GM21529 (cell line): ENCODE measurements at regions not wholly inside any gene's neighbourhood (a gene's known extent, or its start where the extent isn't known, plus 50 kb on each side); places are given as distances from the start of the nearest gene placed in this dataset.
"Not testable (repeated sequence)": the region's sequence is repeated elsewhere in the genome, so short reads cannot be mapped to it uniquely, and the experiment has no call there.

Source experiments
- ATAC-seq: cut with Tn5 transposase; IDR thresholded peaks from one replicate; pipeline ENCODE4 v1.9.1; 2021; ENCODE audit not compliant: unreplicated experiment

DNA sequence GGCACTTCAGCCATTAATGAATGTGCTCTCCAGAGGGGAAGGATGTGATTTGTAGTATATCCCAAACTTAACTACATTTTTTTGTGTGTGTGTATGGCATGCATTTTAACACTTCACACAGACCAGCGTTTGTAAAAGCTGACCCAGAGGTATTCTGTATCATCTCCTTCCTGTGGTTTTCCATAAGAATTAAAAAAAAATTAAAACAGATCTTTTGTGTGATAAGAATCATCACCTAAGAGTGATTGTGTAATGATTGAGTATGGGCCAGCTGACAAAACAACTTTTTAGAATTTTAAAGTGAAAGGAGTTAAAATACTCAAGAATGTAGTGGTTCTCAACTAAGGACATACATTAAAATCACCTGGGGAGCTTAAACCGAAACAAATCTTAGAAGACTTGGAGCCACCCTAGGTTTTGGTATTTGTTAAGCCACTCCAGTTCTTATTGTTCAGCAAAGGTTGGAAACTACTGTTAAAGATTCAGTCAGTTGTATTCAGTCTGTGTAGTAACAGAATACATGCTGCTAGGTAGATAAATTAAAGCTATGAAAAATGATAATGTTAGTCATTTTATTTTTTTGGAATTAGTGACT lies 120.1 kb downstream of the HAUS1 start:
- ATAC-seq: no peak

DNA sequence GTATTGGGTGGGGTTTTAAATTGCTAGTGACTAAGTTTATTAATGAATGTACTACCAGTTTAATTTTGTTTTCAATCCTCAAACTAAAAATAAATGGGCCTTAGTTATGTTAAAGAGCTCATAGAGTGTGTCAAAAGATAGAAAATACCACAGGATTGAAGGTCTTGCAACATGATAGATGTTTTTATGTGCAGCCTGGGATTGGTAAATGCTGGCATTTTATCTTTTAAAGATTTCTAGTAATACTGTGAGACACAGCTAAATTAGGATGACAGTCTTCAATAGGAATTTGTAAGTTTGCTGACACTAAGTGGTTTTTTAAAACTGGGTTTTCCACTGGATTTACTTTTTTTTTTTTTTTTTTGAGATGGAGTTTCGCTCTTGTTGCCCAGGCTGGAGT lies 122.3 kb downstream of the HAUS1 start:
- no peak for ATAC-seq

DNA sequence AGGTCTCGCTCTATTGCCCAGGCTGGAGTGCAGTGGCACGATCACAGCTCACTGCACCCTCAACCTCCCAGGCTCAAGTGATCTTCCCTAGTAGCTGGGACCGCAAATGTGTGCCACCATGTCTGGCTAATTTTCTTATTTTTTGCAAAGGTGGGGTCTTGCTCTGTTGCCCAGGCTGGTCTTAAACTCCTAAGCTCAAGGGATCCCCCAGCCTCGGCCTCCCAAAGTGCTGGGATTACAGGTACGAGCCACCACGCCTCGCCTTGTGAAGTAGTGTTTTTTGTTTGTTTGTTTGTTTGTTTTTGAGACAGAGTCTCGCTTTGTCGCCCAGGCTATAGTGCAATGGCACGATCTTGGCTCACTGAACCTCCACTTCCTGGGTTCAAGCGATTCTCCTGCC lies 125.5 kb downstream of the HAUS1 start:
- not testable (repeated sequence) for ATAC-seq

DNA sequence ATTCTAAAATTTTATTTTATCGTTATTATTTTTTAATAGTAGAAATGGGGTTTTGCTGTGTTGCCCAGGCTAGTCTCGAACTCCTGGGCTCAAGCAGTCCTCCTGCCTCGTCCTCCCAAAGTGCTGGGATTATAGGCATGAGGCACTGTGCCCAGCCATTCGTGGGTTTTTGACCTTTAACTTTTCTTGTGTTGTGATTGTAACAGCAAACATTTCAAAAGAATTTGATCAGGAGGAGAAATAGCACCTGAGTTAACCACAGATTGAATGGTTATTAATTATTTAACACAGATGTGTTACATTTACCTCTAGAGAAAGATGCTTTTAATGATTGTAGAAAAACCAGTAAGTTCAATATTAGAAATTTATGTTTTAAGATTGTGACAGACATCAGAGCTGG lies 132.0 kb downstream of the HAUS1 start:
- ATAC-seq: no peak

DNA sequence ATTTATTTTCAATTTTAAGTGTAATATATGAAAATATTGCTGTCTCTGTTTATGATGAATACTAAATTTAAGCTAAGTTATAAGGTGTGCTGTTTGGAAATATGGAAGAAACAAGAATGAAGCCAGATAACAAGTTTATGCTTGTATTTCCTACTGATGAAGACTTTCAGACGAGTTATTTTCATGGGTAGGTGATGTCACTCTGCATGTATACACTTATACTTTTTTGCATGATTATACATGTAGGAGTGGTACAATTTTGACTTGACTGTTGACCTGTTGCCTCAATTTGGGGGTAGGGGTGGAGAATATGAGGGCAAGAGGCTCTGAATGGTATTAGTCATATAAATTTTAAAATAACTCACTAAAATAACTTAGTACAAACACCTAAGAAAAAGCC lies 133.7 kb downstream of the HAUS1 start:
- ATAC-seq: no peak

DNA sequence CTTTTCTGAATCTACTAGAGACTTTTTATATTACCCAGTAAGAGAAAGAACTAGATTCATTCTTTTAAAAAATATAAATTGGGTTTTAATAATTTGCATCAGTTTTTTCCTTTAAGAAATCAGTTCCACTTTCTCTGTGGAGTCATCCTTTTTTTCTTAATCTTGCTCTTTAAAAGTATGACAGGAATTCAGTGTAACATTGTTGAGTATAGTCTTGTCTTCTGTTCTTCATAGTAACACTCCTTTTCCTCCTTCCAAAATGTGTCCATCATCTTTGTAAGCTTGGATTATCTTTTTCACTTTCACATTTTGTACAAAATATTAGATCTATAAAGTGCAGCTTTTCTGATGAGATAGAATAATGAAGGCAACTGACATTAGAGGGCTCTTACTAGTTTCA lies 135.4 kb downstream of the HAUS1 start:
- ATAC-seq: no peak

DNA sequence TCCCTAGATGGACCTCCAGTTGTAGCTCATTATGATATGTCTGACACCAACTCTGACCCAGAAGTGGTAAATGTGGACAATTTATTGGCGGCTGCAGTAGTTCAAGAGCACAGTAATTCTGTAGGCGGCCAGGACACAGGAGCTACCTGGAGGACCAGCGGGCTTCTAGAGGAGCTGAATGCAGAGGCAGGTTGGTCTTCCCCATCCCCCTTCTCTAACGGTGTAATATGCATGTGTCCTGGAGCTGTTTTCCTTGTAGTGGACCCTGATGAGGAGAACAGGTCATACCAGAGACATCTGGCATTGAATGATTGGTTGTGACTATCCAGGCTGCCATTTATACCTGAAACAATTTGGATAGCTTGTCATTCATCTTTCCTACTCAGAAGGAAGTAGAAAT lies 135.8 kb downstream of the HAUS1 start:
- no peak for ATAC-seq

DNA sequence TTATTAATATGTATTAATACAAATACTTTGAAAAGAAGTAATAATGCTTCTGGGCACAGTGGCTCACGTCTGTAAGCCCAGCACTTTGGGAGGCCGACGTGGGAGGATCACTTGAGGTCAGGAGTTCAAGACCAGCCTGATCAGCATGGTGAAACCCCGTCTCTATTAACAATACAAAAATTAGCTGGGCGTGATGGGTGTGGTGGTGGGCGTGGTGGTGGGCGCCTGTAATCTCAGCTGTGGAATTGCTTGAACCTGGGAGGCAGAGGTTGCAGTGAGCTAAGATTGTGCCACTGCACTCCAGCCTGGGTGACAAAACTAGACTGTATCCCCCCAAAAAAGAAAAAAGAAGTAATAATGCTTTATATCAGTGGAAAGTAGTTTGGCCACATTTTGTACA lies 137.2 kb downstream of the HAUS1 start:
- not testable (repeated sequence) for ATAC-seq

DNA sequence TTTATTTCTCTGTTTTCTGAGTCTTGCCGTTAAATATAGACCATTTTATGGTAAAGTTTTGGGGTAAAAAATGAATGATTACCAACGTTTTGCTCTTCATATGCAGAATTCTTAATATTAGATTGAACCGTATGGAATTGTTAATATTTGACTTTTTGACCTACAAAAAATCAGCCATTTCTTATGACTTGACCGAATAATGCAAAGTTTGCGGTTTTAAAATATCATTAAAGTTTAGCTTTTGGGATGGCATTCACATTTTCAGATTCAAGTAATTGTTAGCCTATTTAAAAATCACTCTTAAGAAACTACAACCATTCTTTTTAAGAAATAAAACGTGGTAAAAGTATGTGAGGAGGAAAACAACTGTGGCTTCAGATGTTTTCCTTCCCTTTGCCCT lies 138.0 kb downstream of the HAUS1 start:
- ATAC-seq: no peak

DNA sequence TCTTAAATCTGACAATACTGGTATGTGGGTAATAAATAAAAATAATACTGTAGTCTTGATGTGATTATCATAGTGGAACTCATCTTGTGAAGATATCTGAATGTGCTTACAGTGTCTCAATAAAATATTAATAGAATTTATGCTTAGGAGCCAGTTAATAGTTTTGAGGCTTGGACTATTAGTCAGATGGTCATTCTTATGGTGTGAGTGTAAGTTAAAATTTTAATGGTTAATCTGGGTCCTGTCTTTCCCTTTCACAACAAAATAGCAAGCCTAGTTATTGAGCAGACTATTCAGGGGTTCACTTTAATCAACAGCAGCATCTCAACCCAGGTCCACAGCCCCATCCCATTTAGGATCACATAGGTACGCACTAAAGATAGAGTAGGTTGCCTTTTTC lies 138.9 kb downstream of the HAUS1 start:
- ATAC-seq: no peak

DNA sequence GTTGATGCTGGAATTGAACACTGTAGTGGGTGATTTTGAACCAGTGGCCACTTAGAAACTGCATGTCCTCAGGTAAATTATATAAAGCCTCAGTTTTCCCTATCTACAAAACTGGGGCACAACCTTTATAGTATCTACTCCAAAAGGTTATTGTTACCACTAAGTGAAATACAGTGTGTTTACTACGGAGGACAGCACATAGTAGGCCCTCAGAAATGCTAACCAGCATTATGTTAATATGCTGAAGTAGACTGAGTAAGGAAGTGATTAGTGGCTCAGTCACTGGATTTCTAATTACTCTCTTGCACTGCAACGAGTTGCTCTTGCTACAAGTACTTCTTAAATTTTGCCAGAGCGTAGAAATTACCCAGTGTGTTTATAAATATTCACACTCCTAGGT lies 139.5 kb downstream of the HAUS1 start:
- ATAC-seq: no peak

DNA sequence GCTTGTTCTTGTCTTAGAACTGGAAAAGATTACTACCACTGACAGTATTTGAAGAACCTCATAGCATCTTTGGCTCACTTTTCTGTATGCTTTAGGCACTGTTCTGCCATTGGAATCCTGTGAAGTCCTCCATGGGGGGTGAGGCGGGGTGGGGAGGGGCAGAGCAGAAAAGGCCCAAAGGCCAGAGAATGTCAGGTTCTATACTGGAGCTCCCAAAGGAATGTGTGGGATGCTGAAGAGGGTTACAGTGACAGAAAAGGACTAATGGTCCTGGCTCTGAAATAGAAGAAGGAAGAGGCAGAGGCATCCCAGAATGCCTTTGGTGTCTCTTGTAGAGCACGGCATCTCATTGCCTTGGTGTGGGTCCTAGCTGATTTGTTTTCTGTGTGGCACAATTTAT lies 141.9 kb downstream of the HAUS1 start:
- ATAC-seq: no peak

DNA sequence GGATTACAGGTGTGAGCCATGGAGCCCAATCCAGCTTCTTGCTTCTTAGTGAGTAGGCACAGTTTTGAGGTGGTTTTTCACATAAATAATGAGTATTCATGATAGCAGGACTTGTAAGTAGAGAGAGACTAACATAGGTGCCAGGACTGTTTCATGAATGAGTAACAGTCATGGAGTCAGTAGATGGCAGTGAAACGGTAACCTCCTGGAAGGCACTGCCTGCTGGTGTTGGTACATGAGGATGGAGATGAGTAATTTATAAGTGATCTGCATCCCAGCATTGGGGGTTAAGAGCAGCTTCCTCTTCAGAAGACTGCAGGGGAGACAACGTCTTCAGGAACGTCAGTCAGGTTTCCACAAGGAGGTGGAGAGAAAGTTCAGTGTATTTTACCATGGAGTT lies 143.8 kb downstream of the HAUS1 start:
- no peak for ATAC-seq

DNA sequence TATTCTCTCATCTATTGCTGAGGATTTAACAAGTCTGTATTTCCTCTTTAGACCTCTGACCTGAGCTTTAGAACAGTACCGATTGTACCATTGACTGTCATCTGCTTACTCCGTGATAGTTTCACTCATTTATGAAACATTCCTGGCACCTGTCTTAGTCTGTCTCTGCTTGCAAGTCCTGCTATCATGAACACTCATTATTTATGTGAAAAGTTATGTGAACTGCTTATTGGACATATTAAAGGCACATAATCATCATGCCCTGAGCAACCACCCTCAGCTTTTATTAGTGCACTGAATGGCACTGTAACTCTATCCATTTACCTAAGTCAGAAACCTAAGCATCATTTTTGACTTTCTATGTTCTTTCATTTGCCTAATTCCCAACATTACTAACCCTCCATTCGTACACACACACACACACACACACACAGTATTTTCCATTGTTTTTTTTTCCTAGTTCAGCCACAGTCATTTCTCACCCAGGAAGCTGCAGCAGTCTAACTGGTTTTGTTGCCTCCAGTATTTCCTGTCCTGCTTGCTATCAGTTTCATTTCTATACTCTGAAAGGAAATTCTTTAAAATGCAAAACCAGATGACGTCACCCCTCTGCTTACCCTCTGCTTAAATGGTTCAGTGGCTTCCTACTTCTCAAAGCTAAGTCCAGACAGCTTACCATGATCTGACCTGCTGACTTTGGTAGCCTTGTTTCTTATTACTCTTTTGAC lies 146.1 kb downstream of the HAUS1 start:
- peak; percentile 98 for ATAC-seq

DNA sequence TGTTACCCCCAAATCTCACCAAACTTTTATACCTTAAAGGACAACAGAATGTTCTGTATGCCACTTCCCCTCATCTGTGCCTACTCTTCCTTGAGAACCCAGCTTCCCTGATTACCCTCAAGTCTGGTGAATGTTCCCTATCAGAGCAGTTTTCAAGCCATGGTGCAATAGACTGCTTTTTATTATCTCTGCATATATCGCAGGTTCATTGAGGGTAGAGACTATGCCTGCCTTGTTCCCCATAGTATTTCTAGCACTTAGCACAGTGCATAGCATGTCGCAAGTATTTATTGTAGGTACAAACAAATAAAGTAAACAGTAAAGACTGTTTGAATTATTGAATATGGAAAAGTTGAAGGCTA lies 146.6 kb downstream of the HAUS1 start:
- ATAC-seq: no peak

DNA sequence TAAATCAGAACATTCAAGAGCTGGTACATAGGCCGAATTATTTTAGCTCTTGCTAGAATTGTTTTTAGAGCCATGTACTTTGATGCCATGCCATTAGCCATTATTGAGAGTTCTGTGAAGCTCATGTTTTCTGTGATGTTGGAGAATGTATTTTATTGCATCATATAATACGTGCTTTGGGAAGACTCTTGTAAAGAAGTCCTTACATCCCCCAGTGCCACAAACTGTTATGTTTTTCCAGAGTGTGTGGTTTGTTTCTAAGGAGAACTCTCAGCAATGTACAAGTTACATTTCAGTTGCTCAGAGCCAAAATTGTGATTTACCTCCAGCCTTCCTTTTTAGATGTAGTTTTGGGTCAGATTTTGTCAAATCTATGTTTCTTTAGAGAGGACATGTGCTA lies 148.6 kb downstream of the HAUS1 start:
- no peak for ATAC-seq

DNA sequence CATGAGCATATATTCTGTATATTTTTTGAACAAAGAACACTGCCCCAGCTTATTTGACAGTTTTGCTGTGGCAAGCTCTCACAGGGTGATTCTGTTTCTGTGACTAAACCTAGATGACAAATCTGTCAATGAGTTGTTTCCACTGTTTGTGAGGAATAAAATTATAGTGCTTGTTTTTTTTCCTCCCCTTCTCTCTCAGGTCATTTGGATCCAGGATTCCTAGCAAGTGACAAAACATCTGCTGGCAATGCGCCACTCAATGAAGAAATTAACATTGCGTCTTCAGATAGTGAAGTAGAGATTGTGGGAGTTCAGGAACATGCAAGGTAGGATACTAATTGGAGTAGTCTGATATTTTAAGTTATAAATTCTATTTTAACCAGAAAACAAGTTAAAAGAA lies 149.3 kb downstream of the HAUS1 start:
- no peak for ATAC-seq

DNA sequence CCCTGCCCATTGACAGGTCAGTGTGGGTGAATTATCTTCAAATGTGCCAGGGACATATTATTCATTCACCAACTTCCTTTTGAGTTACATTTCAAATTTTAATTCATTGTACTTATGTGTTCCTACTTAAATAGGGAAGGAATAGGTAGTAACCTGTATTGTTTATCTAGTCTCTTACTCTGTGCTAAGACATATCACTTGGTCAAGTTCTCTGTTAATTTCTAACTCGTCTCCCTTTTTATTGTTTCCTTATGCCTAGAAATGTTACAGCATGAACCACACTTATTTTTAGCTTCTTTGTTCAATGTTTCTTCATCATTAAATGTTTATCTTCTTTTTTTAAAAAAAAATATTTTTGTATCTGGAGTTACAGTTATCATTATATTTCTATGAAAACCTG lies 151.9 kb downstream of the HAUS1 start:
- no peak for ATAC-seq

DNA sequence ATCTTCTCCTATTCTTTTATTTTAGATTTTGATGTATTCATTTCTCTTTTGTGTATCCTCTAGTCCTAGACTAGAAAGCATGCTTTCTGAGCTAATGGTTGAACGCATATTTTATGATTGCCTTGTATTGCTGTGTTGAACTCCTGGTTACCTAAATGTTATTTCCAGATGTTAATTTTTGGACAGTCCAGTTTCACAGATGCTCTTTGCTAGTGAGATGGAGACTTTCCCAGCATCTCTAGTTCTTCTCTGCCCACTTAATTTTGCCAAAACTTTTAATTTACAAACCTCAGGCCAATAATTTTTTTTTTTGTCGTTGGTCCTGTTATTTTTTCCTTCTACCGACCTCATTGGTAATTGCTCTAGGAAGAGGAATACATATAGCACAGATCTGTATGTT lies 153.2 kb downstream of the HAUS1 start:
- ATAC-seq: no peak

DNA sequence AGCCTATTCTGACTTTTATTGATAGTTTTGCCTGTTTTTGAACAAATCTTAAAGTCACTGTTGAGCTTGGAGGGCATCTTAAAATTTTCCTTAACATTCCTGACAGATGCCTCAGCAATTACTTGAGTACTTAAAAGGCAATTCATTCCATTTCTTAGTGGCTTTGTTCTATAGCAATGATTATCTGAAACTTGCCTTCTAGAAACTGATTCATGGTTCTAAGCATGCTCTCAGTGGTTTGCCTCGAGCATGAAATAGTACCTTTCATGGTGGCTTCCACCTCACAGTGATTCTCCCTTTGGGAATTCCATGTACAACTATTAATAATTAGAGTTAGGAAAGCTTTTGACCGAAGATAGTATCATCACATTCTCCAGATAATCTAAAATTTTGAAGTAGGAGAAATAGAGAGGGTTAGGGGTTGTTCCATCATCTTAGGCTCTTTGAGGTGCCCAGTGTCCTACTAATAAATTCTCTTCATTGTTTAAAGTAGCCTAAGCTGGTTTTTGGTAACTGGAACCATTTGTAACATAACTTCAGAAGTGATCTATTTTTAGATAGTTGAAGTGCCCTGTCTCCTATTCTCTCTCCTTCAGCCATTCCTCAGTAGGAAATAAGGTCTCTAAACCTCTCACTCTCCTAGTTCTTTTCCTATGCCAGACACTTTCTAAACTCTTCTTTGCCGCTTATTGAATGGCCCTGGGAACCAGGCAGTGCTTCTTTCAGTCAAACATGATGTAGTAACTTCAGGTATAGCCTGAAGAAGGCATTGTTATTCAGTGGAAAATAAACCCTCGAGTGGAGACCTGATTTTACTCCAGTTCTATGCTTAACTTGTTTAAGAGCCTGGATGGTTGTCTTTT lies 156.1 kb downstream of the HAUS1 start:
- no peak for ATAC-seq

DNA sequence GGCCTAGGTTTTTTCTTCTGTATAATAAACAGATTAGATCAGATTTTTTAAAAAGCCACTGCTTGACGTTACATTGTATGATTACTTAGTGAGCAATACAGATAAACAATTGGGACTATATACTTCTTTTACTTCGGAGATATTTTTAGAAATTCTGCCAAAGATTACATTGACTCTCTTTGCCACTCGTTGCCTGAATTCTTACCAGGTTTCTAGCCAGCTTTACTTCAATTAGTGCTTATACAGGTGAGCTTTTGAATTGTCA lies 156.6 kb downstream of the HAUS1 start:
- ATAC-seq: no peak

DNA sequence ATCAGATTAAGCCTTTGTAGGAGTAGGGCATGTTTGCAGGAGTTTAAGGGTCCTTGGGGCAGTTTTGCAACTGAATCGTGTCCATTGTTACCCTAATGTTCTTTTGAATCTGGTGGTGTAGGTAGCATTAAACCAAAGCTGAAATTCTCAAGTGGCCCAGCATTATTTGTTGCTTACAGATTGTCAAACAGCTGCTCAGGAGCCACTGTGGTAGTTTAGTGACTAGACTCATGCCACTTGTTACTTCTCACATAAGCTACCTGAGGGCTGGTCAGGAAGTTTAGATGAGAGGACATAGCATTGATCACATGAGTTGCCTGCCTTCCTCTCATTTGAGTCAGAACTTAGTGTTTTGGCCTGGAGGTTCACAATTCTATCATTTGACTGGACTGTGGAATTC lies 157.6 kb downstream of the HAUS1 start:
- no peak for ATAC-seq

DNA sequence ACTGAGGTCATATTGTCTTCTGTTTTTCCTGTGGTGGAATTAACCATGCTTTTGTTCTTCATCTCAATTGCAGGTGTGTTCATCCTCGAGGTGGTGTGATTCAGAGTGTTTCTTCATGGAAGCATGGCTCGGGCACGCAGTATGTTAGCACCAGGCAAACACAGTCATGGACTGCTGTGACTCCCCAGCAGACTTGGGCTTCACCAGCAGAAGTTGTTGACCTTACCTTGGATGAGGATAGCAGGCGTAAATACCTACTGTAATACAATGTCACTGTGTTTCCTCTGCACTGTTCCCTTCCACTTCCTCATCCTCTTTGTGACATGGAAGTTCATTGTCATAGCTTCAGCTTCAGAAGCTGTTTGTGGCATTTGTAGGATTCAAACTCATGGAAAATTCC lies 158.7 kb downstream of the HAUS1 start:
- no peak for ATAC-seq
